CD1c-positive myeloid dendritic cell (primary cell): ENCODE measurements at regions not wholly inside any gene's neighbourhood (a gene's known extent, or its start where the extent isn't known, plus 50 kb on each side); places are given as distances from the start of the nearest gene placed in this dataset.
A peak's percentile ranks its signal among the peaks of the same experiment; 100 is the strongest.
"Not testable (repeated sequence)": the region's sequence is repeated elsewhere in the genome, so short reads cannot be mapped to it uniquely, and the experiment has no call there.

Experiments
- DNase-seq: peaks from one replicate; pipeline ENCODE4 v3.0.0-alpha.2; 2016; ENCODE audit errors: extremely low spot score

DNA sequence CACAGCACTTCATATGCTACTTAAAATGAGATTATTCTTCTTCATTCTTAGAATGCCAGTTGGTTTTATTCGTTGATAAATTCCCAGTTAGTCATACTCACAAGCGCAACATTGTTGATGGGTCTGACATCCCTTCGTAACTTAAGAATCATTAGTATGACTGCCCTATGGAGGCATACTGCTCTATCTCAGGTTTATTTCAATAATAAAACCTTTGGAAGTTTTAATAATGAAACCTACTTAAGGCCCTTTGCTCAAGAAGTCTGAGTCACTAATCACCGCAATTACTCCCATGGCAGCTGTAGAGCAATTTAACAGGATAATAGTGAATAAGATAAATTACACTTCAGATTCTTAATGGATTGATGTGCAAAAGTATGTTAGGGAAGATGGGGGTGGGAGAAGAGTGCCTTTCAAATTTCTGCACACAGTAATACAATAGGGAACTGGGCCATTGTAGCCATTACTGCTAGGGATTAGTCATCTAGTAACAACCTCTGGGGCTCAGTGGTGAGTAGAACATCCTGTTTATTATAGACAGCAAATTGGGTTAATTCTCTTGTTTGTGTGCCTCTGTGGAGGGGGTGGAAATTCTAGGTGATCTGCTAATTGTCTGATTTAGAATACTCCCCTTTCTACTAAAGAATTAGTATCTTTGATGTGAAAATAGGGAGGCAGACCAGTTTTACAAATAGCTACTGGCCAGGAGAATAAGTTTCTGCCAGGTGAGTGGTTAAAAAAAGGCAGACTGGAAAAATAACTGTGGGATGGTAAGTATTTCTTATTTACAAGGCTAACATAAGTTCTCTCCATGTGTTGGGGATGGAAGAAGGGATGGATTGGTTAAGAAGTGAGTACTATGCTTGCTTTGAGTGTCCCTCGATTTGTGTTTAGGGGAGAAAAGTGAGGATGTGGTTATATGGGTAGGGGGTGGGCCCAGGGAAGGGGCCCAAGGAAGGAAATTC is 74.5 kb upstream of the VKORC1L1 start:
- peak; percentile 37 for DNase-seq

DNA sequence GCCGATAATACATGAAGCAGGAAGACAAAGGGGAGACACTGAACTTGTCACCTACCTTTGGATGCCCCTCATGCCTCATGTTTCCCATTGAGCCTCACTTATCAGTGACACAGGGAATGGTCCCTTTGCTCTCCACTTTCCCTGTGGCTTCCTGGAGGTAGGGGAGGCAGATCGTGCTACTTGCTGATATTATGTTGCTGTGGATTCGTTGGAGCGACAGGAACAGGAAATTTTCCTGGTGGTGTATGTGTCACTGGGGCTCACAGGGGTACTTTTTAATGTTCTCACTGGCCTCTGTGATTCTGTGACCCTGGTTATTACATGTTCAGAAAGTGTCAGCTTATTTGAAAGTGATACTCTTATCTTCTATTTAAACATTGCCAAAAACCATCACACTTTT is 72.7 kb upstream of the VKORC1L1 start:
- not testable (repeated sequence) for DNase-seq

DNA sequence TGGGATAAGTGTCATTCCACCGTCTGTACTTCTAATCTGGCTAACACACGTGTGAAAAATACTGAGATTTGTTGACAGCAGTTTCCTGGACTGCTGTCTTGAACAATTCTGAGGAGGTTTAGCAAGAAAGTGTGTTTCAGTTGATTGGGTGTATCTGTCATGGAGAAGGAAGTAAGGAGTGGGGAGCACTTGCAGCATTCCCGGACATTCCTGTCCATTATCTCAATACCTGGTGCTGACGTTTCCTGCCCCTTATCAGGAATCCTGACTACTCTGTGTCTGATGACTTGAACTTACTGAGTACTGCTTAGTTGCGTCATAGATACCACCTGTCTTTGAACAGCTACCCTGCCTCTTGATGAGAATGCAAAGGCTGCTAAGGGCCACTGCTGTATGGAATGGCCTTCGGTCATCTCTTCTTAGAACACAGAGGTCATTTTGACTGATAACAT is 72.0 kb upstream of the VKORC1L1 start:
- no peak for DNase-seq

DNA sequence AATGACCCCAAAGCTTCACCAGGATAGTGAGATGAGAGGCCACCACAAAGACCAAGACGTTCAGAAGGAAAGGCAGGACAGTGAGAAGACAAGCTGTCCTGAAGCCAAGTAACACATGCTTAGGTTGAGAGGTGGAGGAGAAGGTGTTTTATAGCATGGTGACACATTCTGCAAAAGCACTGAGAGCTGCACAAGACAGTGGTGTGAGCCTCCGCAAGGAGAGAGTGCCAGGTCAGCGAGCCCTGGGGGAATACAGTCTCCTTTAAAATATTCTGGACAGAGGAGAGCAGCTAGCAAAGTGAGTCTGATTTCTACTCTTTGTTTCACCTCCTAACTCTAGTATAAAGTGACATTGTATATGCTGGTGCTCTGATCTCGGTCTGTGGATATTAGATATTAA is 68.0 kb upstream of the VKORC1L1 start:
- DNase-seq = no peak

DNA sequence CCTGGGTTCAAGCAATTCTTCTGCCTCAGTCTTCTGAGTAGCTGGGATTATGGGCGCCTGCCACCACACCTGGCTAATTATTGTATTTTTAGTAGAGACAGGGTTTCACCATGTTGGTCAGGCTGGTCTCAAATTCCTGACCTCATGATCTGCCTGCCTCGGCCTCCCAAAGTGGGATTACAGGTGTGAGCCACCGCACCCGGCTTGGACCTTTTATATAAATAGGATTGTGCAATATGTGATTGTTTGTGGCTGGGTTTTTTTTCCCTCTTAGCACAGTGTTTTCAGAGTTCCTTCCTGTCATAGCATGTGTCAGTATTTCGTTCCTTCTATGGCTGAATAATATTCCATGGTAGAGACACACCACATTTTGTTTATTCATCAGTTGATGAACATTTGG is 65.8 kb upstream of the VKORC1L1 start:
- not testable (repeated sequence) for DNase-seq

DNA sequence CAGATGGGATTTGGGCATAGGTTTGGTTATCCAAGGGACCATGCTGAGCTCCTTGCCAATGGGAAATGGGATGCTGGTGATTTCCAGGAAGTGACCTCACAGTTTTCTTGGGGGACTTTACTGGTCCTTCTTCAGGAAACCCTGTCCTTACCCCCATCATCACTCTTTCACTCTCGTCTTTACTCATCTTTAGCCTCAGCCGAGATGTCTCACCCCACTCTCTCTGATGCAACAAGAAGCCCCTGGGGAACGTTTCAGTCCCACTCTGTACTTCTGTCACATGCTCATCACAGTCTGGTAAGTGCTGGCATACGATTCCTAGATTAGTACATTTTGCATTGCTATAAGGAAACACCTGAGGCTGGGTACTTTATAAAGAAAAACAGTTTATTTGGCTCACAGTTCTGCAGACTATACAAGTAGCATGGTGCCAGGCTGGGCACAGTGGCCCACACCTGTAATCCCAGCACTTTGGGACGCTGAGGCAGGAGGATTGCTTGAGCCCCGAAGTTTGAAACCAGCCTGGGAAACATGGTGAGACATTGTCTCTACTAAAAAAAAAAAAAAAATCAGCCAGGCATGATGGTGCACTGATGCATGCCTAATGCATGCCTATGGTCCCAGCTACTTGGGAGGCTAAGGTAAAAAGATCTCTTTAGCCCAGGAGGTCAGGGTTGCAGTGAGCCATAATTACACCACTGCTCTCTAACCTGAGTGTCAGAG is 63.5 kb upstream of the VKORC1L1 start:
- DNase-seq = no peak

DNA sequence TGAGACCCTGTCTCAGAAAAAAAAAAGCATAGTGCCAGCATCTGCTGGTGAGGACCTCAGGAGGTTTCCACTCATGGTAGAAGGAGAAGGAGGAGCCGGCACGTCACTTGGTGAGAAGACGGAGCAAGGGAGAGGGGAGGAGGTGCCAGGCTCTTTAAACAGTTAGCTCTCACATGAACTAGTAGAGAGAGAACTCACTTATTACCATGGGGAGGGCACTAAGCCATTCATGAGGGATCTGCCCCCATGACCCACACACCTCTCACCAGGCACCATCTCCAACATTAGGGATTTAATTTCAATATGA is 62.9 kb upstream of the VKORC1L1 start:
- DNase-seq = no peak

DNA sequence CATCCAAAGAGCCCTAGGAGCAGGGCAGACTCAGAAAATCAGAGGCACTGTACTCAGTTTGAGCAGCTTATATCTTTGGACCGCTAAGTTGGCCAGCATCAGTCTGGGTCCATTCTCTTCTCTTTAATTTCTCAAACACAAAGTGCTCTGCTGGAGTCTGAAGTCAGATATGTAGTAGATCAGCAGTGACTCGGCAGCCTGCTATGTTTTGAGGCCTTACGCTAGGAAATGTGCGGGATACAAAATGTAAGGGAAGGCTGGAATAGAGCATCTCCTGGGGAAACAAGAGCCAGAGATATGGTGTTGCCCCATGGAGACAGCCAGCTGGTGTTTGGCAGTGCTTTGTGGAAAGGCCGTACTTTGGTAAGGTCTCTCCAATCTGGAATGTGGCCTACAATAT is 60.6 kb upstream of the VKORC1L1 start:
- DNase-seq = no peak

DNA sequence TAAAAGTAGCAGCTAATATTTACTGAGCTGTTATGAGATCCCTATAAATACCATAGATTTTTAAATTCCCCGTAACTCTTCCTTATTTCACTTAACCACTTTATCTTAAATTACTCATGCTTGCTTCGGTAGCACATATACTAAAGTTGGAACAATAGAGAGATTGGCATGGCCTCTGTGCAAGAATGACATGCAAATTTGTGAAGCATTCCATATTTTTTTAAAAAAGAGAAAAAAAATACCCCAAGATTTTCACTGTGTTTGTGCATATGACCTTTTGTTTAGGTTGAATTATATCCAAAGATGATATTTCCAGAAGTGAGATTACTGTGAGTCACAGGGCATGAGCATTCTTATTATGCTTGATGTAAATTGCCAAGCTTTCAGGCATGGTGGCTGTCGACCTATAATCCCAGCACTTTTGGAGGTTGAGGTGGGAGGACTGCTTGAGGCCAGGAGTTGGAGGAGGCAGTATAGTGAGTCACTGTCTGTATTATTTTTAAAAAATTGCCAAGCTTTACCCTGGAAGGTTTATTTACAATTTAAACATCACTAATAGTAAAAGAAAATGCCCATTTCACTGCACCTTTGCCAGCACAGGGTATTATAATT is 58.2 kb upstream of the VKORC1L1 start:
- DNase-seq = not testable (repeated sequence)

DNA sequence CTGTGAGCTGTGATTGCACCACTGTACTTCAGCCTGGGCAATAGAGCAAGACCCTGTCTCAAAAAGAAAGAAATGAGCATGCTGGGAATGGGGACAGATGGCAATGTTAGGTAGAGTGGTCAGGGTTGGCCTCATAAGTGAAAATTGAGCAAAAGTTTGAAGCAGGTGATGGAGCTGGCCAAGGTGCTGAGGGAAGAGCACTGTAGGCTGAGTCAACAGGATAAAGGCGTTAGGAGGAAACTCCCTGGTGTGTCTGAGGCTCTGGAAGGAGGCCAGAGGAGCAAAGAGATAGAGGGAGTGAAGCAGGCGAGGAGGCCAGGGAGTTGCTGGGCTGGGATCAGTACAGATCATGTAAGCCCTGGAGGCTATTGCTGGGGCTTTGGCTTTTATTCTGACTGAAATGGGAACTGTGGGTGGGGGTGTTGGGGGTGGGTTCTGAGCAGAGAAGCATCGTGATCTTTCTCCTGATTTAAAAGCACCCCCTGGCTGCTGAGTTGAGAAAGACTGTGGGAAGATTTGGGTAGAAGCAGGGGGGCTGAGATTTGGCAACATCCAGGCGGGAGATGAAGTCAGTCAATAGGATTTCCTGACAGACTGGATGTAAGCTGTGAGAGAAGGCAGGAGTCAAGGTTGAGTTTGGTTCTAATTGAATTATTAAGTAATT is 52.5 kb upstream of the VKORC1L1 start:
- no peak for DNase-seq
